Duodenal mucosa (tissue), 2 donors: ENCODE measurements at regions not wholly inside any gene's neighbourhood (a gene's known extent, or its start where the extent isn't known, plus 50 kb on each side); places are given as distances from the start of the nearest gene placed in this dataset.
A peak's percentile ranks its signal among the peaks of the same experiment; 100 is the strongest.

Experiments
- H3K27ac ChIP-seq: one replicate; pipeline ENCODE4 v1.7.0; 2013; ENCODE audit warnings: low read depth, low read length
- H3K27me3 ChIP-seq, 2 donors: one replicate each; pipeline ENCODE4 v1.7.0; 2013; ENCODE audit warnings: low read length in 2 of 2, control low read depth in 1 of 2; ENCODE audit not compliant: insufficient read depth in 2 of 2, control insufficient read depth in 1 of 2
- H3K36me3 ChIP-seq, 2 donors: one replicate each; pipeline ENCODE4 v1.7.0; 2013; ENCODE audit warnings: low read length in 2 of 2, control low read depth in 1 of 2; ENCODE audit not compliant: insufficient read depth in 2 of 2, control insufficient read depth in 1 of 2
- H3K4me1 ChIP-seq, 2 donors: one replicate each; pipeline ENCODE4 v1.7.0; 2013; ENCODE audit warnings: low read length in 2 of 2, control low read depth in 1 of 2; ENCODE audit not compliant: insufficient read depth in 2 of 2, control insufficient read depth in 1 of 2
- H3K4me3 ChIP-seq, 2 donors: one replicate each; pipeline ENCODE4 v1.7.0; 2013; ENCODE audit warnings: low read length in 2 of 2, low read depth in 1 of 2
- H3K9ac ChIP-seq, 2 donors: one replicate each; pipeline ENCODE4 v1.7.0; 2013; ENCODE audit warnings: low read length in 2 of 2, low read depth in 1 of 2
- H3K9me3 ChIP-seq, 2 donors: one replicate each; pipeline ENCODE4 v1.7.0; 2013; ENCODE audit warnings: low read length in 2 of 2, control low read depth in 1 of 2; ENCODE audit not compliant: control insufficient read depth in 1 of 2

DNA sequence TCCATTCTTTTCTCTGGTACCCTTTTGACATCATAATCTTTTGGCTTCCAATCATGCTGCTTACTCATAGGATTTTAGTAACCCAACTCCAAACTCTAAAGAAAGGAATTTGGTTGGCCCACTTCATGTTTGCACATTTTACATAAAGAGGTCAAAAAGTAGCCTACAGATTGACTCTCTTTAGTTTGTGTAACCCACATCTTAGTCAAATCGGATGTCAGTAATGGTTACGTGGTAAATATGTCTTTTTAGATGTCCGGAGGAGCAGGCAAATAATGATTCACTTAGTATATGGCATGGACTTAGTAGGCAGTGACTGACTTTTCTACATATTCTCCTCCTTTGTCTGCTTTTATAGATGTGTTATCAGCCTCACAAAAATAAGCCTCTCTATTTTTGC, 711.6 kb upstream of the FOXG1 start:
- no peak overlapping the region for H3K9ac ChIP-seq
- H3K9me3 ChIP-seq = peaks cover 2 to 5% of the 10 kb centered on the region in 2 donors

DNA sequence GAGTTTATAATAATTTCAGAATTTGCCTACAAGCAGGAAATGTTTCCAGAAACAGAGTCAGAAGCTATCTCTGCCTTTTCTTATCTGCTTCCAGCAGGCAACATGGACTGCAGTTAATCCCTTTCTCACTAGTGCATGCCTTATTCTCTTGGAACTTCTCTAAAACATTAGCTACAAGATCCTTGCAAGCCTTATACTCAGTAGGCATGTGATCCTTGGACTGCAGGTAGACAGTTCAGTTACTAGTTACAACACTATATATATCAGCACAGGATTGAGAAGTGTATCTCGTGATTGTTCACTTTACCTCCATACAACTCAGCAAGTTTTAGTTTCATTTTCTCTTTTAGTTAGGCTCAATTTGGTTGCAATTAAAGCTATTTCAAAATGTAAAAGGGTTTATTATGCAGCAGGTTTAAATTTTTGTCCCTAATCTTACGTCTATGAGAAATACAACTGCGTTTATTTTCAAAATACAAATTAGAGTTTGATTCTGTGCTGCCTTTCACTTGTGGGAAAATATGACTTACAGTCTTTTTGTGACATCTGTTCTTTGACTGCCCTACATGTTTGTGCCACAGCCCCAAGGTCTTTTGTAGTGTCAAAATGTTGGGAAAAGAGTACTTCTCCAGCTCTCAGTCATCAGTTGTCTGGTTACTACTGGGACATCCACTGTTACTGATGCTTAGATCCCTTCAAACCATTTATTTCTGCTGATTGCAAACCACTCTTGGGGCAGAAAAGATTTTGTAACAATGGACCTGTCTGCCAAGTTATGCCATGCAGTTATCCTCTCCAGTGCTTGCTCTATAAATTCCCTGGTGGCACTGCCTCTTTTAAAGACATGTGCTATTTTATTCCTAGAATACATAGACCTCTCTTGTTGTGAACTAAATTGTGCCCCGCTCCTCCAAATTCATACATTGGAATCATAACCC, 709.0 kb upstream of the FOXG1 start:
- peak overlapping the region; percentile 35 to 37 for H3K4me3 ChIP-seq
- no peaks in the 10 kb centered on the region for H3K36me3 ChIP-seq
- no peak overlapping the region for H3K9ac ChIP-seq
- H3K27ac ChIP-seq = no peak overlapping the region
- peaks cover 2 to 11% of the 10 kb centered on the region in 2 donors for H3K9me3 ChIP-seq
- no peaks in the 10 kb centered on the region for H3K27me3 ChIP-seq
- H3K4me1 ChIP-seq = no peaks in the 10 kb centered on the region

More for the DNA sequence above, 711.6 kb upstream of the FOXG1 start:
- Histone ChIP-seq H3K4me1 (no peaks in the 10 kb centered on the region), H3K36me3 (no peaks in the 10 kb centered on the region), H3K27ac (no peak overlapping the region), H3K27me3 (no peaks in the 10 kb centered on the region), H3K4me3 (no peak overlapping the region)

DNA sequence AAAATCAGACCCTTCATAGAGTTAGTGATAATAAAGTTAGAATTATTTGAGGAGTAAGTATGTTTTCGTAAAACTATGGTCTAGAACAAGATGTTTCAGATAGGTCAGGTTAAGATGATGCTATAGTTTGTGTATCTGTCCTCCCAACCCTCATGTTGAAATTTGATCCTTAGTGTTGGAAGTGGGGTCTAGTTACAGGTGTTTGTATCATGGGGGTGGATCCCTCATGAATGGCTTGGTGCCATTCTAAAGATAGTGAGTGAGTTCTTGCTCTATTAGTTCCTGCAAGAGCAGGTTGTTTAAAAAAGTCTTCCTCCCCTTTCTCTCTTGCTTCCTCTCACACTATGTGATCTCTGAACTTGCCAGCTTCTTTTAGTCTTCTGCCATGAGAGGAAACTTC, 707.3 kb upstream of the FOXG1 start:
- Histone ChIP-seq H3K36me3 (no peaks in the 10 kb centered on the region), H3K9ac (no peak overlapping the region), H3K9me3 (peaks cover 4 to 6% of the 10 kb centered on the region in 2 donors), H3K4me1 (no peaks in the 10 kb centered on the region), H3K27ac (no peak overlapping the region), H3K4me3 (no peak overlapping the region), H3K27me3 (no peaks in the 10 kb centered on the region)

DNA sequence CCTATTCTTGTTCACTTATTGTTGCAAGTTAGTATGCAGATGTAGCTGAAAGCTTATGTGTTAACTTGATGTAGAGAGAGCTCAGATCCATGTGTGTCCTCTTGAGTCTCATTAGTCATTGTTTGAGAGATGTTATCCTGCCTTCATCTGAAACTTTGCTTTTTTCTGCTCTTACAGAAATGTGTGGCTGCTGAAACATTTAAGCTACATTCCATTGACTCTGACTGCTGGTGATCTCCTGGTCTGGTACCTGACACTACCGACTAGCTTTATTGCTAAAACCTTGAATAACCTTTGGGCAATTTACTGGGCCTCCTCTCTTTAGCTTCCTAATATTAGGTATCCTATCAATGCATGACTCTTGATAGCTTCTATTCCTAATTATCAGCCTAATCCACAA, 705.6 kb upstream of the FOXG1 start:
- Histone ChIP-seq H3K36me3 (no peaks in the 10 kb centered on the region), H3K27me3 (no peaks in the 10 kb centered on the region), H3K4me3 (no peak overlapping the region), H3K27ac (no peak overlapping the region), H3K9ac (no peak overlapping the region), H3K9me3 (peaks cover 4 to 10% of the 10 kb centered on the region in 2 donors), H3K4me1 (no peaks in the 10 kb centered on the region)

DNA sequence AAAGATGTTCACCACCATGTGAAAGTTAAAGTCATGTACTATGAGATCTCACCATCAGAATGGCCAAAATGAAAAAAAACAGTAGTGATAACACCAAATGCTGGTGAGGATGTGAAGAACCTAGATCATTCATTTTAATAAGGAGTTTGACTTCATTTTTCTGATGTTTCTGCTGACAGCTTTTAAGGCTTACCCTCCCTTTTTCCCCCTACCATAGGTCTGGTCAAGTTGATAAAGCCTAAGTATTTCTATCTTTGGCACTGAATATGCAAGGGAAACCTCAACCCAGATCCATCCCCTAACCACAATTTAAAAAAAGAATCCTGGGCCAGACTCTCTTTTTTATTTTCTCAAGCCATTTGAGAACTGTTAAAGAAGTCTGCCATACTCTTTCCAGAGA, 689.6 kb upstream of the FOXG1 start:
- Histone ChIP-seq H3K9ac (no peak overlapping the region), H3K27me3 (no peaks in the 10 kb centered on the region), H3K36me3 (no peaks in the 10 kb centered on the region), H3K27ac (no peak overlapping the region), H3K4me1 (no peaks in the 10 kb centered on the region), H3K4me3 (no peak overlapping the region), H3K9me3 (peaks cover 0 to 4% of the 10 kb centered on the region in 2 donors)

DNA sequence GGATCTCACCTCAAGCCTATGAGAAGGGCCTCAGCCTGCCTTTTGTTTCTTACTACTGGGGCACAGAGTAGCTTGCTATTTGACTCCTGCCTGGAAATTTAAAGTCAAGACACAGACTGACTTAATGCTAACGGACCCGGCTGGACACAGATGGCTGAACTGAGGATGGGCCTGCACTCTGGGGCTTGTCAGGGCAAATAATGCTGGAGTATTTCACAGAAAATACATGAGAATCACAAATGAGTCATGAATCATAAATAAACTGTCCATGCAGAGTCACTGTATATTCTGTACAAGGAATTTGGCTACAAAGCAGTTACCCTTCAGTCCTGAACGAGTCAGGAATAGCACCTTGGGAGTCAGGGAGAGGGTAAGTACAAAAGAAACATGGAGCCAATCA, 683.2 kb upstream of the FOXG1 start:
- Histone ChIP-seq H3K27ac (no peak overlapping the region), H3K9ac (no peak overlapping the region), H3K9me3 (peaks cover 0 to 12% of the 10 kb centered on the region in 2 donors), H3K4me1 (no peaks in the 10 kb centered on the region), H3K4me3 (no peak overlapping the region), H3K27me3 (no peaks in the 10 kb centered on the region), H3K36me3 (no peaks in the 10 kb centered on the region)

DNA sequence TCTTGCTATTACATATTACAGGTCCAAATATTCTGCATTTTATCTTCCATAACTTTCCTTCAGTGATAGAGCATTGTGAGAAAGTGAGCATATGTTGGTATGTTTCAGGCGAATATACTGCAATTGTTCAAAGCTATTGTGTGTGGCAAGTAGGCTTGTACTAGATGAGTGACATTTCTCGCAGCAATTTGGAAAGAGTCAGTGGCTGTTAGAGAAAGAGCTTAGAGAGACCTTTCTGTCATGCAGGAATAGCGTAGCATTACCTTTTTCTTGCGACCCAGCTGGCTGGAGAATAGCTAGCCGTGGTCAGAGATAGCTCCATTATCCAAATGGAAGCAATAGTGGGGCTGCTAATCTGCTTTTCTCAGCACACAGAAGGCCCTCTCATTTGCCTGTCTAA, 678.5 kb upstream of the FOXG1 start:
- H3K9ac ChIP-seq = no peak overlapping the region
- H3K9me3 ChIP-seq = peaks cover 2 to 33% of the 10 kb centered on the region in 2 donors
- no peaks in the 10 kb centered on the region for H3K36me3 ChIP-seq
- H3K4me1 ChIP-seq = no peaks in the 10 kb centered on the region
- no peaks in the 10 kb centered on the region for H3K27me3 ChIP-seq
- H3K27ac ChIP-seq = no peak overlapping the region
- no peak overlapping the region for H3K4me3 ChIP-seq

DNA sequence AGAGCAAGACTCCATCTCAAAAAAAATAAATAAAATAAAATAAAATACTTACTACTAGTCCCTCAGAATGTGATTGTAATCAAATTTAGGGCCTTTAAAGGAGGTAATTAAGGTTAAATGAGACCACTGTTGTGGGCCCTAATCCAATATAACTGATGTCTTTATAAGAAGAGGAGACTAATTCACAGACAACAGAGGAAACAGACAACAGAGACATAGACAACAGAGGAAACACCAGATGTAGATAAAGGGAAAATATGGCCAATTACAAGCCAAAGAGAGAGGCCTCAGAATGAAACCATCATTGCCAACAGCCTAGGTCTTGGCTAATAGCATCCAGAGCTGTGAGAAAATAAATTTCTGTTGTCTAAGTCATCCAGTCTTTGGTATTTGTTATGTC, 669.0 kb upstream of the FOXG1 start:
- Histone ChIP-seq H3K36me3 (no peaks in the 10 kb centered on the region), H3K27me3 (no peaks in the 10 kb centered on the region), H3K9ac (no peak overlapping the region), H3K27ac (no peak overlapping the region), H3K4me3 (no peak overlapping the region), H3K4me1 (no peaks in the 10 kb centered on the region), H3K9me3 (peaks cover 7 to 8% of the 10 kb centered on the region in 2 donors)

DNA sequence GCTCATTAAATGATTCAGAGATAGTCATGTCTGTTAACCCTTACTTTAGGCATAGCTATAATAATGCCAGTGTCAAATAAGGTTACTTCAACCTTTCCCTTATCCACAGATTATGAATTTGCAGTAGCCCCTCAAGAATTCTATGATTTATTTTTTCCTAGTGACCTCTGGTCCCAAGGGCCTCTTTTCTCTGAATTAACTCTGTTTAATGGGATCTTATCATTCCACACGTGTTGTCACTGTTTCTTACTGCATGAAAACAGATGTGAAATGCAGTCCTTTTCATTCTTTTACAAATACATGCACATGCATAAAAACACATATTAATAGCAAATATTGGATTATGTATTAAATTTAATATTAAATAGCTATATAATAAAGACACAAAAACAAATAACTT, 667.7 kb upstream of the FOXG1 start:
- Histone ChIP-seq H3K4me3 (no peak overlapping the region), H3K27me3 (no peaks in the 10 kb centered on the region), H3K36me3 (no peaks in the 10 kb centered on the region), H3K9me3 (peaks cover 8 to 10% of the 10 kb centered on the region in 2 donors), H3K4me1 (no peaks in the 10 kb centered on the region), H3K9ac (no peak overlapping the region), H3K27ac (no peak overlapping the region)

DNA sequence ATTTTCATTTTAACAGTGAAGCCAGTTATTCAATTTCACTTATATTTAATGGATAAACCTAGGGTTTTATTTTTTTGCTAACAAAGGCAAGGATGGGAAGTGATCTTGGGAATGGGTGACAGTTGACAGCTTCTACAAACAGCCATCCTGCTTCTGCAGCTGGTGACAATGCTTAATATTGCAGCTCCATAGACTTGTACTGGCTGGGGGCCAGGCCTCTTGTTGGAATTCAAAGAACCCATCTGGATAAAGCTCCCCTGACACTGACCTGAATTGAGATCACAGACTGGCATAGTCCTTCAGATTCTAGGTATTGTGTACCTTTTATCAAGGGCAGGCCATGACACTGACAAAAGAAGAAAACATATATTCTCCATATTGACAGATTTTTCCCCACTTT, 664.6 kb upstream of the FOXG1 start:
- H3K27ac ChIP-seq = no peak overlapping the region
- peaks cover 9 to 13% of the 10 kb centered on the region in 2 donors for H3K9me3 ChIP-seq
- no peaks in the 10 kb centered on the region for H3K4me1 ChIP-seq
- H3K36me3 ChIP-seq = no peaks in the 10 kb centered on the region
- no peaks in the 10 kb centered on the region for H3K27me3 ChIP-seq
- H3K4me3 ChIP-seq = no peak overlapping the region
- H3K9ac ChIP-seq = no peak overlapping the region
